WI38 (cell line): ENCODE measurements at regions not wholly inside any gene's neighbourhood (a gene's known extent, or its start where the extent isn't known, plus 50 kb on each side); places are given as distances from the start of the nearest gene placed in this dataset.
A peak's percentile ranks its signal among the peaks of the same experiment; 100 is the strongest.

Source experiments
- H3K4me3 ChIP-seq: 2 replicates; pipeline ENCODE4 v1.5.1; 2011; ENCODE audit warnings: low read depth, mild to moderate bottlenecking, control low read depth, low read length
- CTCF ChIP-seq: IDR thresholded peaks from 2 replicates; pipeline ENCODE4 v1.5.1; 2012; ENCODE audit warnings: low read depth, mild to moderate bottlenecking, control low read depth, low read length

- H3K4me3 ChIP-seq, result no peak overlapping the region
- no peak for TF ChIP-seq CTCF
Measured at GRCh38 chr12:30450226-30450625, 245.4 kb downstream of the IPO8 start.

- no peak for TF ChIP-seq CTCF
- H3K4me3 ChIP-seq, result no peak overlapping the region
Measured at GRCh38 chr12:30448038-30448437, 247.6 kb downstream of the IPO8 start.

- TF ChIP-seq CTCF, result no peak
- no peak overlapping the region for H3K4me3 ChIP-seq
Measured at GRCh38 chr12:30447061-30447750, 248.5 kb downstream of the IPO8 start.

GRCh38 chr12:30442461-30442860 is 253.2 kb downstream of the IPO8 start:
- no peak for TF ChIP-seq CTCF
- no peak overlapping the region for H3K4me3 ChIP-seq

GRCh38 chr12:30440826-30441602 is 254.7 kb downstream of the IPO8 start:
- peak; percentile 54 for TF ChIP-seq CTCF
- H3K4me3 ChIP-seq, result no peak overlapping the region

- H3K4me3 ChIP-seq, result no peak overlapping the region
- no peak for TF ChIP-seq CTCF
Measured at GRCh38 chr12:30439201-30439600, 256.5 kb downstream of the IPO8 start.

- no peak for TF ChIP-seq CTCF
- no peak overlapping the region for H3K4me3 ChIP-seq
Measured at GRCh38 chr12:30438601-30439041, 257.0 kb downstream of the IPO8 start.
